Activated CD4-positive, alpha-beta T cell treated with anti-CD3 and anti-CD28 coated beads, Interleukin-2, amount 50 U/mL, for 24 hours (primary cell): ENCODE measurements at regions not wholly inside any gene's neighbourhood (a gene's known extent, or its start where the extent isn't known, plus 50 kb on each side); places are given as distances from the start of the nearest gene placed in this dataset.

ENCODE experiments used
- DNase-seq, 2 donors: peaks; one replicate each; pipeline ENCODE4 v3.0.0-alpha.2; 2020; ENCODE audit warnings: low read depth in 1 of 2, low spot score in 1 of 2

DNA sequence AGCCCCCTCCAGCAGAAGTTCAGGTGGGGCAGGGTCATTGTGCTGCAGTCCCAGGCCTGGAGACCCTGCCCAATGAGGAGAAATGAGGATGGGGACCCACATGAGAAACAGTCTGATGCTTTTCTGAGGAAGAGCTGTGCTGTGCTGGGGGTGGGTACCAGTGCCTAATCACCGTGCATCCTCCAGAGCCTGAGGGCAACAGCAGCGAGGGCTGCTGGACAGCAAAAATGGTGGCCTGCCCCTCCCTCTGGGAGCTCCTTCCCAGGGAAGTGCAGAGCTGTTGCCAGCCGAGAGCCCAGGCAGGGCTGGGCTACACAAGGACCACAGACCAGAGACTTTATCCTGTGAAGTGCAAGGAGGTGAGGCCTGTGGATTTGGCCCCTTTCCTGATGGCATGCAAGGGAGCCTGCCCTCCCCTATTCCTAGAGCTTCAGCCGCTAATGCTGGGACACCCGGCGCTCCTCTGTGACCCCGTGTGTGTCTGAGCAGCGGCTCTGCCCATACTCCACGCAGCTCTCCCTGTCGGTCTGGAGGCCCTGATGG lies 134.8 kb downstream of the DSEL start:
- DNase-seq = no peak

DNA sequence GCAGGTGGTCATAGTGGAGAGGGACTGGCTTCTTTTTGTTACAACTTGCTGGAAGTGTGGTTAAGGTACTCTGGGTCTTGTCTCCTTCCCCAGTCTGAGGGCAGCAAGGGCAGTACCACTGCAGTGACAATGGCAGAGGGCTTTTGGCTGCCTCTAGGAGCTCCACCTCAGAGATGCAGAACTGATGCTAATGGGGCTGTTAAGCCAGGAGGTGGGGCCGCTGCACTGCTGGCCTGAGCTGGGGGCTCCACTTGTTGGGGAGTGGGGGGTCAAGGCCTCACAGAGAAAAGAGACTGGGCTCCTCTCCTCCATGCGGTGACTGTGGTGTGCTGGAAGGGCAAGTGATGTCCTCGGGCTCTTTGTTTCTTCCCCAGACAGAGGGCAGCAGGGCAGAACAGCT lies 135.7 kb downstream of the DSEL start:
- no peak for DNase-seq

DNA sequence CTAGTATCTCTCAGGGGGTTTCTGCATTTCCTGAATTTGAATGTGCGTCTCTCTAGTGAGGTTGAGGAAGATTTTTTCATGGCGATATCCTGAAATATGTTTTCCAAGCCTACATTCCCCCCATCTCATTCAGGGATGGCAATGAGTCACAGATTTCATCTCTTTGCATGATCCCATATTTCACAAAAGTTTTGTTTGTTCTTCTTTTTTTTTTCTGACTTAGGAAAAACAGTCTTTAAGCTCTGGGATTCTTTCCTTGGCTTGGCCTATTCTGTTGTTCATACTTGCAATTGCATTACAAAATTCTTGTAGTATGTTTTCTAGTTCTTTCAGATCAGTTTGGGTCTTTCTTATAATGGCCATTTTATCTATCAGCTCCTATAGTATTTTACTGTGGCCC lies 136.5 kb downstream of the DSEL start:
- no peak for DNase-seq

DNA sequence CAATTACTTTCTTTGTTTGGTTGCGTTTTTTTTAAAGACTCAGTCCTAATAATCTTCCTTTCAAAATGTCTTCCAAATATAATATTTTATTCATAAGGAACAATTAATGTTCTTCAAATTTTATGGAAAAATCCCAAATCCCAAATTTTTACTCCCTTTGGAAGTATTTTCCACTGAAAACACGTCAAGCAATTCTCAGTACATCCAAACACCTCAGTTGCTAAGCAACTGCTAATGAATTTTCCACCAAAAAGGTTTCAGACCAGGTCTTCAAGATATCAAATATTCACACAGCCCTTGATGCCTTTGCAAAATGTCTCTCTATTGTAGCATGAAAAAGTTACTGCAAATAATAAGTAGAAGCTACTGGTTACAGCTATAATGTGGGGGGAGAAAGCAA lies 140.1 kb downstream of the DSEL start:
- no peak for DNase-seq

DNA sequence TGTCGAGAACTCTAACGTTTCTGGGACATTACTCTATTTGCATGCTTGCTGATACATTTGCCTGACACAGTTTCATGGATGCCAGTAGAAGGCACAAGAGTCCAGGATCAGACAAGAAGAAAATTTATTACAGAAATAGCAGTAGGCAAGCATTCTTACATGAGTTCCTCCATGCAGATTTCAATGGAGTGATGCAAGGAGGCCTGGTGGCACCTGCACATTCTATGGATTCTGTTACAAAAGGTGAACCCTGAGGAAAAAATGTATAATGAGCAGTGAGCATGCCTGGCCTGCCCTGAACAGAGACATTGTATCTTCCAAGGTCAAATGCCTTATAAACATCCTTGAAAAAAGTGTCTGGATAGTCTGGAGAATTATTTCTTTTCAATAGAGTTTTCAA lies 142.9 kb downstream of the DSEL start:
- DNase-seq = no peak

DNA sequence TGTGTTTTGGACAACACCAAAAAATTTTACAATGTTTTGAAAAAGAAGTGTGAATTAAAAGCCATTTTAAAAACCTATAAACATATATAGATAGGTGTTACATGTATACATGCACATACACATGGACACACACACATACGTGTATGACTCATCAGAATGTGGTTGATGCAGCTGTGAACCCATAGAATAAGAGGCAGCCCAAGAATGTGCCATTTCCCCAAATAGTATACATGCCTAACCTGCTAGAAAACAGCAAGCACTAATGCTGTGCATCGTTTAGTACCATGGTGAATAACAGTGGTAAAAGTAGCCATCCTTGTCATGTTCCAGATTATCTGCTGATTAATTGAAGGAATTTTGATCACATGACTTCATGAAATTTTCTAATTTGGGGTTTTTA lies 149.0 kb downstream of the DSEL start:
- DNase-seq = no peak

DNA sequence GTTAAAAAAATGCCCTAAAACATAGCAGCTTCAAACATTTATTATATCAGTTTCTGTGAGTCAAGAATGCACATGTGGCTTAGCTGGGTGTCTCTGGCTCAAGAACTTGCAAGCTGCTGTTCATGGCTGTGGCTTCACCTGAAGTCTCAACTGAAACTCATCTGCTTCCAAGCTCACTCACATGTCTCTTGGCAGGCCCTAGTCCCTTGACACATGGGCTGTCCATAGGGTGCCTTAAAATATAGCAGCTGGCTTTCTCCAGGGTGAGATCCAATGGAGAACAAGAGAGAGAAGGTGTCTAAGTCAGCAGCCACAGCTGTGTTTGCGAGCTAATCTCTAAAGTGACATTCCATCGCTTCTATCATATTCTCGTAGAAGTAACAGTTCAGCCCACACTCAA lies 152.8 kb downstream of the DSEL start:
- no peak for DNase-seq

DNA sequence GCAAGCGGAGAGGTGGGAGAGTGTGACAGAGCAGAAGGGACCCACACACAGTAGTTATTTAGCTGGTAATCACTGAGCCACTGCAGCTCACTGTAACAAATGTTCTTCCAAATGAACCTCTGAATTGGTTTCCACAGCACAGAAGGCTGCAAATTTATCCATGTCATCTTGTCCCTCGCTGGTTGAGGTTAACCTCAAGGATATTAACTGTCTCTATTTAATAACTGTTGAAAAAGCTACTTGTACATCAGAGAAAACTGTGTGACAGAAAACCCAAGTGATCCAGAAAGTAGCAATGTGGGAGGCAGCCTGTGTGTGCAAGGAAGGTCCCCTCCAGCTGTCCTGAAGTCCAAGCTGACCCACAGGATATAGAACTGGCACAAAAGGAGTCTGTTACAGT lies 153.6 kb downstream of the DSEL start:
- no peak for DNase-seq

DNA sequence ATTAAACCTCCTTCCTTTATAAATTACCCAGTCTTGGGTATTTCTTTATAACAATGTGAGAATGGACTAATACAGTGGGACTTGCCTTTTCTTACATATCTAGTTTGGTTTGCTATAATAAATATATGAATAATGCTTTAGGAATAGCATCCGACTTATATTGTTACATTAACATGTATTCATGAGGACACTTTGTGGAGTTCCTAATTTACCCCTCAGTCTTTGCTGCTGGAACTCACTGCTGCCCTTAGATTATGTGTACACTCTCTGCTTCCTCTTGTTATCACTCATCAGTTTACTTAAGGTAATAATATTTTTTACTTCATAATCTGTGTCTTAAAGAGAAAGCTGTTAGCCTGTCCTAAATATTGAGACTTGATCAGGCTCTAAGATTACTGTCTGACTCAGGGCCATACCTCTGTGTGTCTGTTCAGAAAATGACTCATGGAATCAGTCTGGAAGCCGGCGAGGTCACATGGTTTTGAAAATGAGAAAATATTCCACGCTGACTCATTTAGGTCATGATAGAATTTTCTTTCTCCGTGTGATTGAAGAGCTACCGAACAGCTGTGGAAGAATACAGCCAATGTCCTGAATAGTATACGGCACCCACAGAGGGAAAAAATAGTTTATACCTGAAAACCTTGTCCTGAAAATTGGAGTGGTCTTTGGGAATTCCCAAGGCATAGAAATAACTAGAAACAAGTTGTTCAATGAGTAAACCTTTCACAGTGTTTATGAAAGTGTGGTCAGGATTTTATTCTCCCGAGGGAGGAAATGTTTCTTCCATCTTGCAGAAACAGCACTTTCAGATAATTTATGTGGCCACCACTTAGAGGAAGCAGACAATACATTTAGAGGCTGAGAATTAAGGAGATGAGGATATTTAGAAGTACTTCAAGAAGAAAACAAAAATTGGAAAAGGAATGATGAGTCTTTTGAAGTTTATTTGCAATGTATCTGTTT lies 156.4 kb downstream of the DSEL start:
- peak in 1 of 2 donors; percentile 49 for DNase-seq

DNA sequence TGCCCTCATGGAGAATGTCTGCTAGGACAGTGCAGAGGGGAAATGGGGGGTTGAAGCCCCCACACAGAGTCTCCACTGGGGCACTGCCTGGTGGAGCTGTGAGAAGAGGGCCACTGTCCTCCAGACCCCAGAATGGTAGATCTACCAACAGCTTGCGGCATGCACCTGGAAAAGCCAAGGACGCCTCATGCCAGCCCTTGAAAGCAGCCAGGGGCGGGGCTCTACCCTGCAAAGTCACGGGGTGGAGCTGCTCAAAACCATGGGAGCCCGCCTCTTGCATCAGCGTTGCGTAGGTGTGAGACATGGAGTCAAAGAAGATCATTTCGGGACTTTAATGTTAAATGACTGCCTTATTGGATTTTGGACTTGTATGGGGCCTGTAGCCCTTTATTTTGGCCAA lies 157.6 kb downstream of the DSEL start:
- DNase-seq = no peak

DNA sequence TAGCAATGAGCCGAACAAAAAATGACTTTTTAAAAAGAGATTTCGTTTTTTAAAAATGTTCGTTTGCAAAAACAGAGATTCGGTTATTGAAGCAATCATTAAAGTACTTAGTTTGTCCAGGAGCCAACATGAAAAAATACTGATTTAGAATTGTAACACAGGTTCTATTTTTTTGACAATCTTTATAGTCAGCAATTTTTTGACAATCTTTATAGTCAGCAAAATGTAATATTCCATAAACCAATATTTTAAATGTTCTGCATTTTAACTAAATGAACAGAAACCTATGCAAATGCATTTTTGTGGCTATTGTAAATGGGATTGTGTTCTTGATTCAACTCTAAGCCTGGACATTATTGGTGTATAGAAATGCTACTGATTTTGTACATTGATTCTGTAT lies 161.8 kb downstream of the DSEL start:
- DNase-seq = no peak

DNA sequence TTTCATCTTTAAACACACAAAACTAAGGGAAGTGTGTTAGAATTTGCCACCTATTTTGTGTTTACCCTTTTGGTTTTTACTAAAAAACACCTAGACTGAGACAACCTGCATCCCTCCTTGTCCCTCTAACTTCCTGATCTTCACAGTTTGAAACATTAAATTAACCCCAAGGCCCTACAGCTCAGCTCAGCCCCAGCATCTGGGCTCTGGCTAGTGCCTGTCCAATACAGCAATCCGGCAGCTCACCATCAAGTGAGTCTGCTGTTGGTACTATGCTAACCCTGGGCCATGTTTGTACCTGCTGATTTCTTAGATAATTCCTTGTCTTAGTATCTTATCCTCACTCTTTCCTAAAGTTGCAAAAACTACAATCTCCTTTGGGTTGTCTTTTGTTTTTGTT lies 162.4 kb downstream of the DSEL start:
- no peak for DNase-seq

DNA sequence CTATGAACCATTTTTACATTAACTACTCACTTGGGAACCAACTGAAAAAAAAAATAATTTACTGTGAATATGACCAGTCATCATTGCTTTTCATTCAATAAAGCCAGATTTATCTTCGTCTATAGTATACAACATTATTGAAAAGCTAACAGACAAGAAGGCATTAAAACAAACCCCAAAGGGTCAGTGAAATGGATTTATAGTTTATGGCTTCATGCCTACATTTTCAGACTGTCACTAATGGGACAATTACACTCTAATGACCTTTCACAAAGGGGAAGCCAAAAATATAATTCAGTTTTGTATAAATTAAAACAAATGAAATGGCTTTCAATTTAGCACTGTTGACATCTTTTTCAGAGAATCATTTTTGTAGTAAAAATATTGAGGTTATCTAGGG lies 169.1 kb downstream of the DSEL start:
- DNase-seq = no peak

DNA sequence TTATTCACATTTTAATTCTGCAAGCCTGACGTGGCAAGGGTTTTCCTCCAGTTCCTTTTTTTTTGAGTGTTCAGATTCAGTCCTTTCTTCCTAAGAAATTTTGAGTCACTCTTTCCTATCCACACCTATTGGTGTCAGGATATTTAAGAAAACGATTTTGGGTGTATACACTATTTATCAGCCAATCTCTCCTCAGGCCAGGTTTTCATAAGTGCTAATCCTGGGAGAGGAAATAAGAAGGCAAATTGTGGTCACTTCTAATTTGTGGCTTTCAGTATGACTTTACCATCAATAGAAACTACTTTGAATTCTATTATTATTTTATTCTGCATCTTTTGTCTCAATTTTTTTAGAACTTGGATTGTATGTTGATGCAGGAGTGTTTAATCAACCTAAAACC lies 174.4 kb downstream of the DSEL start:
- DNase-seq = no peak

DNA sequence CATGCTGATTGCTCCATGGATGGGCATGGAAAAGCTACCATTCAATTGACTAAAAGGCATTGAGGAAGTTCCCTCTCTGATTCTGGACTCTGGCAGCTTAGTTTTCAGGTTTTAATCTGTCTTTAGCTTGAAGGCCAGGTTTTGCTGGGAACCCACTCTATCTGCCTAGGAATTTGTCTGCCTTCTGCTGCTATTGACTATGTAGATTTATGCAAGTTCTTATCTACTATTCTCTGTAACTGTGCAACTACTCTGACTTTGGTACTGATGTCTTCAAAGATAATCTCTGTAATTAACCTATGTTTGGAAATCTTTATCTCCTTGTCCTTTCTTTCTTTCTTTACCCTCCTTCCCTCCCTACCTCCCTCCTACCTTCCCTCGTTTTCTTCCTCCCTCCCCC lies 178.8 kb downstream of the DSEL start:
- DNase-seq = no peak

DNA sequence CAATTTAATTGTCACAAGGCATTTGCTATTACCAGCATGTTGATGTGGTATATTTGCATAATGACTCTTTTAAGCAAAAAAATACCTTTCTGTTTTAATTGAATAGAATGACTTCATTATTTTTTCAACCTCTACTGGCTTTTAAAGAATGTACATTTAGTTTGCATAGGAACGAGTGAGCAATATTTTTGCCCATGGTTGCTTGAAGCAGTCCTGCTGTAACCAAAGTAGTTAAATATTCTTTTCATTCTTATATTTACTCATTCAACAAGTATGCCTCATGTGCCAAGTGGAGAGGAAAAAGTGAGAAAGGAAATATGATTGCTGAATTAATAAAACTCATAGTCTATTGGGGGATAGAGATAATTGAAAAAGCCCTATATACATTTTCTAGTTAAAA lies 184.7 kb downstream of the DSEL start:
- DNase-seq = no peak

DNA sequence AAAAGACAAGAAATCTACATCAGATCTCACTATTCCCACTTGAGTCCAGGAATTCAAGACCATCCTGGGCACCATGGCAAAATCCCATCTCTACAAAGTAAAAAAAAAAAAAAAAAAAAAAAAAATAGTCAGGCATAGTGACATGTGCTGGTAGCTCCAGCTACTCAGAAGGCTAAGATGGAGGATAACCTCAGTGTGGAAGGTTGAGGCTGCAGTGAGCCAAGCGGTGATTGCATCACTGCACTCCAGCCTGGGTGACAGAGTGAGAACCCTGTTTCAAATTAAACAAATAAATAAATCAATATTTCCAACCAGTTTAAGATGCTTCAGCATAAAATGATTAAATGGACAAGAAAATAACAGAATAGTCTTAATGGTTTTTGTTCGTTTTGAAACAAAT lies 197.4 kb downstream of the DSEL start:
- no peak for DNase-seq

DNA sequence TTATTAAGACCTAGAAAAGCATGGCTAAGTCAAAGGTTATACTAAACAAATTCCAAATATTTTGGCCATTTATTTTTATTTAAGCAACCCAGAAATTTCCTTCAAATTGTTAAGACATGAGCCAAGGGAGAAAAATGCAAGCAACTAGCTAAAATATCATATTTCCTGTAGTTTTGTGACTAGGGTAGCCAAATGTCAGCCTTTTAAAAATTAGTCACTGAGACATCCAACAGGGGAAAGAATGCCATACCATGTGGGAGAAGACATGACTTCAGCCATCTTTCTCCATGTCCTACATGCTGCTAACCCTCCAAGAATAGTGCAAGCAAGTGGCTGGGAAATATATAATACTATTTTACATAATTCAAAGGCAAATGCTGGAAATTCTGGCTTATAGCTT lies 197.9 kb downstream of the DSEL start:
- DNase-seq = no peak

DNA sequence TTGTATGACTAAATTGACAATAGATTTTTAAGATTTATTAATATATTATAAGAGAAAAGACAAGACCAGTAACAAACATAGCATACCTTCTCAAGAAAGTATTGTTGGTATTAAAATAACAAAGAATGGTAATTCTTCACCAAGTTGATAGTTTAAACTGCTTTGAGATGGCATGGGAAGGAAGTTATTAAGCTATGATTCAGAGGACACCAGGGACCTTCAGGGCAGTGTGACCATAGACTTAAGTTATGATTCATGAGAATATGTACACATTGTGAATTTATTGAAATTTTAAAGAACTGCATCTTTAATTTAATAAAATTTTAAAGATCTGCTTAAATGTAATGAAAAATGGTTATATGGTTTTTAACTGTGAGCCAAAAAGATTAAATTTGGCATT lies 205.7 kb downstream of the DSEL start:
- DNase-seq = no peak

DNA sequence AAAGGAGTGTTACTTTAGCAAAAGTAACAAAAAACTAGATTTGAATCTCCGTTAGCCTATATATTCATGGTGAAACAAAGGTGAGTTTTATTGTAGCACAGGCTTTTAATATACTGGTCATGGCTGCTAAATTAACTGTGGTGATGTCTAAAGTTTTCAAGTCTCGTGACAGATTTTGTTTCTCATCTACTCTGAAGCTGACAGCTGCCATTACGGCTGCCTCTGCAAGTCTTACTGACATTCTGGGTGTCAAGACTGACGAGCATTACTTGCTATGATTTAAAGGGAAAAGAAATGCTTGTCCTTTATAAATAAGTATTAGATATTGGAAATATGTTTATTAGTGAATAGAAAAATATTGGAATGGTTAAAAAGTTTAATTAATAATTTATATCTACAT lies 207.7 kb downstream of the DSEL start:
- no peak for DNase-seq

DNA sequence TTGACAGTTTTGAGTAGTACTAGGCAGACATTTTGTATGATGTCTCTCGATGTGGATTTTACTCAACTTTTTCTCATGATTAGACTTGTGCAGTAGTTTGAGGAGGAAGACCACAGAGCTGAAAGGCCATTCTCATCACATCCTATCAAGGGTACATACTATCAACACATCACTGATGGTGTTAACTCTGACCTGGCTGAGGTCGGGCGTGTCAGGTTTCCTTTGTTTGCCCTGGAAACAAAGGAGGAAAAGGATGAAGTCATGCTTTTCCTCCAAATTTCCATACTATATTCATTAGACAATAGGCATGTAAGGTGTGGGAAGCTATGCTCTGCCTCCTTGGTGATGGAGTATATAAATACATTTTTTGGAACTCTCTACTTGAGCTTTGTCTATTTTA lies 211.1 kb downstream of the DSEL start:
- no peak for DNase-seq

DNA sequence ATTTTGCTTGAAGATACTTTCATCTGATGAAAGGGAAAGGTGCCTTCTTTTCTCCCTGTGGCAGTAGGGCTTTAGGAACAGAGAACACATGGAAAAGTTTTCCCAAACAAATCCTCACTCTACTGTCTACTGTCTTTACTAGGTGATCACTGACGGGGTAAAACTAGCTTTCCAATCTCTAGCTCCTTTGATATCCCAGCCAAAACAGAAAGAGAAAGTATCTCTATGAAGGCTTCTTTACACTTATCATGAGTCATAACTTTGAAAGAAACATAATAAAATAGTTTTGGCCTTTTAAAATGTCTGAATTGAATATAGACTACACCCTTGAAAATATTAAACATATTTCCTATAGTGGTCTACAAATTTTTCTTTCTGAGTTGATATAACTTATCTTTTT lies 214.5 kb downstream of the DSEL start:
- no peak for DNase-seq

DNA sequence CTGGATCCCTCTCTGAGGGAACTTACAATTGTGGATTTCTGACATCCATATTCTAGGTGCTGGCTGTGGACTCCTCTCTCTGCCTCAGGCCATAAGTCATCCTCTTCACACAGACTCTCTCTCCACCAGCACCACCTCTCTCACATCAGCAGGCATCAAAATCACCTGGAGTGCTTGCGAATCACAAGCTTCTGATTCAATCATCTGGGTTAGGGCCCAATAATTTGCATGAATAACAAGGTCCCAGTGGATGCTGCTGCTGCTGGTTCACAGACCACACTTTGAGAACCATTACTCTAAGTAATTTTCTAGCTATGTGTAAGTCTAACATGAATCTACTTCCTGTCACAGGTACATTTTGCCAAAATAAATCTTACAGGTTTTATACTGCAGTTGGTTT lies 214.9 kb downstream of the DSEL start:
- no peak for DNase-seq
